HEK293 (cell line): ENCODE measurements at regions not wholly inside any gene's neighbourhood (a gene's known extent, or its start where the extent isn't known, plus 50 kb on each side); places are given as distances from the start of the nearest gene placed in this dataset.

Experiments used
- GFI1B ChIP-seq: fragments of 450-650 bp; formaldehyde crosslinking; IDR thresholded peaks from 2 replicates; pipeline ENCODE4 v1.5.1; 2016; ENCODE audit warnings: missing biosample characterization, missing genetic modification characterization
- ZEB2 ChIP-seq: fragments of 450-650 bp; formaldehyde crosslinking; IDR thresholded peaks from 2 replicates; pipeline ENCODE4 v1.5.1; 2016; ENCODE audit warnings: missing biosample characterization, missing genetic modification characterization
- ZNF555 ChIP-seq: fragments of 450-650 bp; formaldehyde crosslinking; conservative IDR thresholded peaks from 2 replicates; pipeline ENCODE4 v1.5.1; 2017; ENCODE audit warnings: missing biosample characterization, mild to moderate bottlenecking, missing genetic modification characterization, inconsistent platforms
- TF ChIP-seq, protein P1 (sequence below): fragments of 450-650 bp; formaldehyde crosslinking; IDR thresholded peaks from 2 replicates; pipeline ENCODE4 v1.5.1; 2016; ENCODE audit warnings: missing biosample characterization, missing genetic modification characterization

DNA sequence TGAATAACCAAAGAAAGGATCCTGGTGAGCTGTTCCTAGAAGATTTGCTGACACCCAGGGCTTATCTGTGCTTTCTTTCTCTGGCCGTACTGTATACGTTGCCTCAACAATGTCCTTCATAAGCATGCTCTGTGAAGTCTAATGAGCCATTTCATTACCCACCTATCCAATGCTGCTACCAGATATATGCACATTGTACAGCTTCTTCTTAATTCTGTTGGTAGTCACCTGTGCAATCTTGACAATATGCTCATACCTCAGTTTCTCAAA is 731.8 kb upstream of the NCAM2 start:
- TF ChIP-seq, protein P1, sequence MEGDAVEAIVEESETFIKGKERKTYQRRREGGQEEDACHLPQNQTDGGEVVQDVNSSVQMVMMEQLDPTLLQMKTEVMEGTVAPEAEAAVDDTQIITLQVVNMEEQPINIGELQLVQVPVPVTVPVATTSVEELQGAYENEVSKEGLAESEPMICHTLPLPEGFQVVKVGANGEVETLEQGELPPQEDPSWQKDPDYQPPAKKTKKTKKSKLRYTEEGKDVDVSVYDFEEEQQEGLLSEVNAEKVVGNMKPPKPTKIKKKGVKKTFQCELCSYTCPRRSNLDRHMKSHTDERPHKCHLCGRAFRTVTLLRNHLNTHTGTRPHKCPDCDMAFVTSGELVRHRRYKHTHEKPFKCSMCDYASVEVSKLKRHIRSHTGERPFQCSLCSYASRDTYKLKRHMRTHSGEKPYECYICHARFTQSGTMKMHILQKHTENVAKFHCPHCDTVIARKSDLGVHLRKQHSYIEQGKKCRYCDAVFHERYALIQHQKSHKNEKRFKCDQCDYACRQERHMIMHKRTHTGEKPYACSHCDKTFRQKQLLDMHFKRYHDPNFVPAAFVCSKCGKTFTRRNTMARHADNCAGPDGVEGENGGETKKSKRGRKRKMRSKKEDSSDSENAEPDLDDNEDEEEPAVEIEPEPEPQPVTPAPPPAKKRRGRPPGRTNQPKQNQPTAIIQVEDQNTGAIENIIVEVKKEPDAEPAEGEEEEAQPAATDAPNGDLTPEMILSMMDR: no peak
- TF ChIP-seq ZEB2: no peak
- TF ChIP-seq GFI1B (tag by site-specific recombination): no peak
- no peak for TF ChIP-seq ZNF555
